ENCODE measurements at regions not wholly inside any gene's neighbourhood (a gene's known extent, or its start where the extent isn't known, plus 50 kb on each side); places are given as distances from the start of the nearest gene placed in this dataset.

DNA sequence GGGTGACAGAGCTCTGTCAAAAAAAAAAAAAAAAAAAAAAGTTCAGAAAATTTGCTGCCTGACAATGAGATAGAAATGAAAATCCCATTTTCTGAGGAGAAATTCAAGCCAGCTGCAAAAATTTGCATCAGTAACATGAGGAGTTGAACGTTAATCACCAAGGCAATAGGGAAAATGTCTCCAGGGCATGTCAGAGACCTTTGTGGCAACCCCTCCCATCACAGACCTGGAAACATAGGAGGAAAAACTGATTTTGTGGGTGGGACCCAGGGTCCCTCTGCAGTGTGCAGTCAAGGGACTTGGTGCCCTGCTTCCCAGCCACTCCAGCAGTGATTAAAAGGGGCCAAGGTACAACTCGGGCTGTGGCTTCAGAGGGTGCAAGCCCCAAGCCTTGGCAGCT lies 615.4 kb downstream of the RWDD3 start:
- no peak overlapping the region for H2AFZ ChIP-seq (ENCODE audit: low read length)
- ChIA-PET CTCF (ENCODE audit: low intra/inter-chr PET ratio, low total read pairs) (no interaction called here), POLR2A (no interaction called here)
- no peaks in the 10 kb centered on the region; a peak in 1 of 5 replicates for H3K27me3 ChIP-seq (ENCODE audit: control insufficient read depth in 1 of 2, insufficient read depth in 2 of 2, low read length in 2 of 2)
- 6% methylated on average over 1 of the region's 2 CpGs for WGBS (ENCODE audit: low lambda C conversion rate)
- H3K79me2 ChIP-seq (ENCODE audit: insufficient read depth, low read length), result no peaks in the 10 kb centered on the region
- no peak overlapping the region for H3K4me2 ChIP-seq (ENCODE audit: low read depth, low read length)
- FAIRE-seq (no peak), ATAC-seq (no peak), DNase-seq (ENCODE audit: low spot score) (no peak)
- BruUV-seq (replicated peaks), result no TSS peak
- no peaks in the 10 kb centered on the region for H3K4me1 ChIP-seq (ENCODE audit: insufficient read depth, low read length)
- no peak overlapping the region for H3K27ac ChIP-seq (ENCODE audit: extremely low read length, insufficient read depth, low read length)
- no peak for TF ChIP-seq NPAS2 (CRISPR knock-in tag; IDR thresholded peaks at IDR 0.05; ENCODE audit: borderline replicate concordance)
- no peak for TF ChIP-seq SATB2 (CRISPR knock-in tag; IDR thresholded peaks at IDR 0.05)
- no peak for TF ChIP-seq NFE2 (CRISPR knock-in tag; IDR thresholded peaks at IDR 0.05)
- TF ChIP-seq, protein P1, sequence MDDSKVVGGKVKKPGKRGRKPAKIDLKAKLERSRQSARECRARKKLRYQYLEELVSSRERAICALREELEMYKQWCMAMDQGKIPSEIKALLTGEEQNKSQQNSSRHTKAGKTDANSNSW (CRISPR knock-in tag; IDR thresholded peaks at IDR 0.05; ENCODE audit: borderline replicate concordance), result no peak
- TF ChIP-seq SP1 (IDR thresholded peaks at IDR 0.05), result no peak
- no peak for TF ChIP-seq SP1 (CRISPR knock-in tag; IDR thresholded peaks at IDR 0.05)
- TF ChIP-seq BRD4 (CRISPR knock-in tag; IDR thresholded peaks at IDR 0.05), result no peak
- TF ChIP-seq PPARG (CRISPR knock-in tag; conservative IDR thresholded peaks at IDR 0.05), result no peak
- no peak for TF ChIP-seq RORA (CRISPR knock-in tag; IDR thresholded peaks at IDR 0.05)
- TF ChIP-seq SNAI1 (CRISPR knock-in tag; IDR thresholded peaks at IDR 0.05; ENCODE audit: borderline replicate concordance), result no peak
- H3K36me3 ChIP-seq (replicated peaks in 1 of 2; ENCODE audit: control insufficient read depth in 1 of 2, insufficient read depth in 2 of 2, low read length in 2 of 2), result no peaks in the 10 kb centered on the region
- no peaks in the 10 kb centered on the region for H4K20me1 ChIP-seq (ENCODE audit: insufficient read depth, low read length)
- H3K9ac ChIP-seq (ENCODE audit: insufficient read depth, low read depth, low read length), result no peak overlapping the region
- in situ Hi-C loops (cut with HindIII; ENCODE audit: extremely low pct_ligation_motif_present, low pct_unique_long_range_greater_than_20kb), result no loop called here
- H3K9me3 ChIP-seq (ENCODE audit: low read length), result peaks cover 33% of the 10 kb centered on the region
- H3K4me3 ChIP-seq (replicated peaks in 1 of 3; ENCODE audit: insufficient read depth in 1 of 3, low read depth in 2 of 3, low read length in 3 of 3), result no peak overlapping the region
- intact Hi-C loops (cut with micrococcal nuclease; ENCODE audit: unreplicated experiment), result no loop called here

DNA sequence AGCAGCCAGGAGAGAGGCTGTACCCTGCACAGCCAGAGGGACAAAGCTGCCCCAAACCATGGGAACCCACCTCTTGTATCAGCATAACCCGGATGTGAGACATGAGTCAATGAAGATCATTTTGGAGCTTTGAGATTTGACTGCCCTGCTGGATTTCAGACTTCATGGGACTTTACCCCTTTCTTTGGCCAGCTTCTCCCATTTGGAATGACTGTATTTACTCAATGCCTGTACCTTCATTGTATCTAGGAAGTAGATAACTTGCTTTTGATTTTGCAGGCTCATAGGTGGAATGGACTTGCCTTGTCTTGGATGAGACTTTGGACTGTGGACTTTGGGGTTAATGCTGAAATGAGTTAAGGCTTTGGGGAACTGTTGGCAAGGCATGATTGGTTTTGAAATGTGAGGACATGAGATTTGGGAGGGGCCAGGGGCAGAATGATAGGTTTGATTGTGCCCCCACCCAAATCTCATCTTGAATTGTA lies 616.2 kb downstream of the RWDD3 start:
- Histone ChIP-seq H4K20me1 (ENCODE audit: insufficient read depth, low read length) (no peaks in the 10 kb centered on the region), H3K27me3 (ENCODE audit: control insufficient read depth in 1 of 2, insufficient read depth in 2 of 2, low read length in 2 of 2) (no peaks in the 10 kb centered on the region; a peak in 1 of 5 replicates), H2AFZ (ENCODE audit: low read length) (no peak overlapping the region), H3K36me3 (replicated peaks in 1 of 2; ENCODE audit: control insufficient read depth in 1 of 2, insufficient read depth in 2 of 2, low read length in 2 of 2) (no peaks in the 10 kb centered on the region), H3K4me3 (replicated peaks in 1 of 3; ENCODE audit: insufficient read depth in 1 of 3, low read depth in 2 of 3, low read length in 3 of 3) (no peak overlapping the region), H3K9ac (ENCODE audit: insufficient read depth, low read depth, low read length) (no peak overlapping the region), H3K27ac (ENCODE audit: extremely low read length, insufficient read depth, low read length) (no peak overlapping the region), H3K4me1 (ENCODE audit: insufficient read depth, low read length) (no peaks in the 10 kb centered on the region), H3K9me3 (ENCODE audit: low read length) (peaks cover 37% of the 10 kb centered on the region), H3K79me2 (ENCODE audit: insufficient read depth, low read length) (no peaks in the 10 kb centered on the region), H3K4me2 (ENCODE audit: low read depth, low read length) (no peak overlapping the region)
- intact Hi-C loops (cut with micrococcal nuclease; ENCODE audit: unreplicated experiment), result no loop called here
- CTCF ChIA-PET (ENCODE audit: low intra/inter-chr PET ratio, low total read pairs), result no interaction called here
- no peak for DNase-seq (ENCODE audit: low spot score)
- in situ Hi-C loops (cut with HindIII; ENCODE audit: extremely low pct_ligation_motif_present, low pct_unique_long_range_greater_than_20kb), result no loop called here
- WGBS (ENCODE audit: low lambda C conversion rate), result 57% methylated on average over 1 of the region's 1 CpG
- POLR2A ChIA-PET, result no interaction called here
- FAIRE-seq, result no peak
- ATAC-seq, result no peak
- no TSS peak for BruUV-seq (replicated peaks)
- TF ChIP-seq RAD21 (CRISPR knock-in tag; IDR thresholded peaks at IDR 0.05), result no peak
- TF ChIP-seq USF2 (IDR thresholded peaks at IDR 0.05; ENCODE audit: low read depth, low read length), result no peak
- TF ChIP-seq USF2 (CRISPR knock-in tag; IDR thresholded peaks at IDR 0.05; ENCODE audit: borderline replicate concordance), result no peak
- no peak for TF ChIP-seq ZFYVE20 (CRISPR knock-in tag; IDR thresholded peaks at IDR 0.05; ENCODE audit: borderline replicate concordance, low read depth)
- no peak for TF ChIP-seq YEATS2 (CRISPR knock-in tag; IDR thresholded peaks at IDR 0.05; ENCODE audit: borderline replicate concordance)
- no peak for TF ChIP-seq NONO (IDR thresholded peaks at IDR 0.05)
- no peak for TF ChIP-seq NONO (CRISPR knock-in tag; conservative IDR thresholded peaks at IDR 0.05)
- TF ChIP-seq, protein P2, sequence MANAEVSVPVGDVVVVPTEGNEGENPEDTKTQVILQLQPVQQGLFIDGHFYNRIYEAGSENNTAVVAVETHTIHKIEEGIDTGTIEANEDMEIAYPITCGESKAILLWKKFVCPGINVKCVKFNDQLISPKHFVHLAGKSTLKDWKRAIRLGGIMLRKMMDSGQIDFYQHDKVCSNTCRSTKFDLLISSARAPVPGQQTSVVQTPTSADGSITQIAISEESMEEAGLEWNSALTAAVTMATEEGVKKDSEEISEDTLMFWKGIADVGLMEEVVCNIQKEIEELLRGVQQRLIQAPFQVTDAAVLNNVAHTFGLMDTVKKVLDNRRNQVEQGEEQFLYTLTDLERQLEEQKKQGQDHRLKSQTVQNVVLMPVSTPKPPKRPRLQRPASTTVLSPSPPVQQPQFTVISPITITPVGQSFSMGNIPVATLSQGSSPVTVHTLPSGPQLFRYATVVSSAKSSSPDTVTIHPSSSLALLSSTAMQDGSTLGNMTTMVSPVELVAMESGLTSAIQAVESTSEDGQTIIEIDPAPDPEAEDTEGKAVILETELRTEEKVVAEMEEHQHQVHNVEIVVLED (CRISPR knock-in tag; IDR thresholded peaks at IDR 0.05; ENCODE audit: borderline replicate concordance), result no peak
